Kasumi-1 (cell line): ENCODE measurements at regions not wholly inside any gene's neighbourhood (a gene's known extent, or its start where the extent isn't known, plus 50 kb on each side); places are given as distances from the start of the nearest gene placed in this dataset.

Experiments
- DNase-seq, 2 experiments: peaks; one replicate each; lab custom pipeline; 2025; lab: John Stamatoyannopoulos, UW

GRCh38 chr20:63128367-63128766 is 87.6 kb downstream of the YTHDF1 start:
- DNase-seq = no peak

GRCh38 chr20:63127700-63128364 is 88.1 kb downstream of the YTHDF1 start:
- DNase-seq = no peak

GRCh38 chr20:63126876-63127699 is 88.8 kb downstream of the YTHDF1 start:
- DNase-seq = no peak

- no peak for DNase-seq
These were observed 89.9 kb downstream of the YTHDF1 start for GRCh38 chr20:63125838-63126601.

GRCh38 chr20:63125581-63125837 is 90.4 kb downstream of the YTHDF1 start:
- DNase-seq = no peak

- no peak for DNase-seq
These were observed 91.0 kb downstream of the YTHDF1 start for GRCh38 chr20:63124782-63125580.

GRCh38 chr20:63124092-63124781 is 91.7 kb downstream of the YTHDF1 start:
- DNase-seq = no peak

- DNase-seq = no peak
These were observed 92.6 kb downstream of the YTHDF1 start for GRCh38 chr20:63123331-63123741.

GRCh38 chr20:63122626-63123025 is 93.3 kb downstream of the YTHDF1 start:
- no peak for DNase-seq

- no peak for DNase-seq
These were observed 94.1 kb downstream of the YTHDF1 start for GRCh38 chr20:63121749-63122405.

- no peak for DNase-seq
These were observed 94.7 kb downstream of the YTHDF1 start for GRCh38 chr20:63121246-63121645.

GRCh38 chr20:63120808-63121090 is 95.2 kb downstream of the YTHDF1 start:
- no peak for DNase-seq

GRCh38 chr20:63119963-63120807 is 95.7 kb downstream of the YTHDF1 start:
- no peak for DNase-seq

- no peak for DNase-seq
These were observed 96.6 kb downstream of the YTHDF1 start for GRCh38 chr20:63119121-63119962.

GRCh38 chr20:63118303-63119120 is 97.4 kb downstream of the YTHDF1 start:
- DNase-seq = no peak

- no peak for DNase-seq
These were observed 98.1 kb downstream of the YTHDF1 start for GRCh38 chr20:63117661-63118302.

GRCh38 chr20:63117151-63117550 is 98.8 kb downstream of the YTHDF1 start:
- no peak for DNase-seq
